ENCODE measurements at regions not wholly inside any gene's neighbourhood (a gene's known extent, or its start where the extent isn't known, plus 50 kb on each side); places are given as distances from the start of the nearest gene placed in this dataset.

DNA sequence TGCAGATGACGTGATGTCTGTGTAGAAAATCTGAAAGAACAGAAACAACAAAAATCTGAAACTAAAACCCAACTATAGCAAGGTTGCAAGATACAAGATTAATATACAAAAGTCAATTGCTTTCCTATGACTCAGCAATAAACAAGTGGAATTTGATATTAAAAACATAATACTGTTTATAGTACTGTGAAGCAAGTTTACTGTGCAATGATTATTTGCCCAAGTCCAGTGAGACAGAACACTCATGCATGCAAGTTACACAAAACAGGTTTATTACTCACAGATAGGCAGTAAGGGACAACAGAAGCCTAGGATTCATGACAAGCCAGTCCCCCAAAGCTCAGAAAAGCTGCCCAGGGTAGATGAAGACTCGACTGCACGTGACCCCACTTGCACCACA is 62.4 kb upstream of the RAB4A start:
- H3K4me1 Mint-ChIP-seq, result peaks cover 20% of the 10 kb centered on the region
- no peak overlapping the region for H3K27ac Mint-ChIP-seq
- no peak overlapping the region for H3K4me3 Mint-ChIP-seq
- H3K9me3 Mint-ChIP-seq, result no peaks in the 10 kb centered on the region
- no peaks in the 10 kb centered on the region for H3K27me3 Mint-ChIP-seq
- DNase-seq, result no peak
- H3K36me3 Mint-ChIP-seq, result no peaks in the 10 kb centered on the region

DNA sequence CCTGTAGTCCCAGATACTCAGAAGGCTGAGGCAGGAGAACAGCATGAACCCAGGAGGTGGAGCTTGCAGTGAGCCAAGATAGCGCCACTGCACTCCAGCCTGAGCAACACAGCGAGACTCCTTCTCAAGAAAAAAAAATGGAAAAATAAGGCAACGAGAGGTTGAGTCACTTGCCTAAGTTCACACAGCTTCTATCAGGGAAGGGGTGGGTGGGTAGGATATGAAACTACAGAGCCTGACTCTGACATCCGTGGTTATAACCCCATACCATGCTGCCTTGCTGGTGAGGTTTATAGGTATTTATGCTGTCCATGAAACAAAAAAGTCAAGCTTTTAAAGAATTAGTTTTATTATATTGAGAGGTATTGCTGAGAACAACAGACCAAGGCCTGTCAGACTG is 61.5 kb upstream of the RAB4A start:
- no peak overlapping the region for H3K4me3 Mint-ChIP-seq
- no peaks in the 10 kb centered on the region for H3K9me3 Mint-ChIP-seq
- peaks cover 15% of the 10 kb centered on the region for H3K4me1 Mint-ChIP-seq
- no peak overlapping the region for H3K27ac Mint-ChIP-seq
- no peaks in the 10 kb centered on the region for H3K27me3 Mint-ChIP-seq
- DNase-seq, result no peak
- H3K36me3 Mint-ChIP-seq, result no peaks in the 10 kb centered on the region

DNA sequence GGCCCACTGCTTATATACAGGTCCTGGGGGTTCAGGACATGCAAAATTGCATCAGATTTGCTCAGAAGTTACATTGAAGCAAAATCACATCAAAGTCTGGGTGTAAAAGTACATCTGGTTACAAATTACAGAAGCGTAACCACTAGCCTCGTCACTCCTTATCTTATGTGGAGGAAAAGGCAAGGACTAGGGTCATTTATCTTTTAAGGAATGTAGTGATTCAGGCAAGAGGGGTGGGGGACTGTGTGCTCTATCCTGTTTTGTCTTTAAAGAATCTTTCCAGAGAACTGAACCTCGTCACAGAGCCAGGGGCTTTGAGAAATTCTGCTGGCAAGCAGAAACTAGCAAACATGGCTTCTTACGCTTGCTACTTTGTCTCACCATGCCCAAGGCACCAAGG is 61.1 kb upstream of the RAB4A start:
- Mint-ChIP-seq H3K27ac (no peak overlapping the region), H3K4me1 (peaks cover 11% of the 10 kb centered on the region), H3K9me3 (no peaks in the 10 kb centered on the region), H3K4me3 (no peak overlapping the region), H3K27me3 (no peaks in the 10 kb centered on the region), H3K36me3 (no peaks in the 10 kb centered on the region)
- DNase-seq, result no peak

DNA sequence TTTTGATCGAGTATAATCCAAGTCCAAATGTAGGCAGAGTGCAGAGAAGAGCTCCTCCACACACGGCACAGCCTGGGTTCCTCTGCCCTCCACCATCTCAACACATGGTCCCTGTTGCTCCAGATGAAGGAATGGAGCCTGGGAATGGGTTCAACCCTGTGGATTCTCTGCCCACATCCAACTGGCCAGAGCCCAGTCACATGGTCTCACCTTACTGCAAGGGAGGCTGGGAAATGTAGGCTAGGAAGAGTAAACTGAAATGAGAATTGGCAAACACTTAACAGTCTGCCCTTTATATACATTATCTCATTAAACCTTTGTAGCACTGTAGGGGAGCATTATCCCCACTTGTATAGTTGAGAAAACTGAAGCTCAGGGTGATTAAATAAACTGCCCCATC is 60.1 kb upstream of the RAB4A start:
- H3K27me3 Mint-ChIP-seq, result no peaks in the 10 kb centered on the region
- no peak overlapping the region for H3K4me3 Mint-ChIP-seq
- peaks cover 4% of the 10 kb centered on the region for H3K4me1 Mint-ChIP-seq
- H3K27ac Mint-ChIP-seq, result no peak overlapping the region
- H3K36me3 Mint-ChIP-seq, result no peaks in the 10 kb centered on the region
- no peaks in the 10 kb centered on the region for H3K9me3 Mint-ChIP-seq
- no peak for DNase-seq

DNA sequence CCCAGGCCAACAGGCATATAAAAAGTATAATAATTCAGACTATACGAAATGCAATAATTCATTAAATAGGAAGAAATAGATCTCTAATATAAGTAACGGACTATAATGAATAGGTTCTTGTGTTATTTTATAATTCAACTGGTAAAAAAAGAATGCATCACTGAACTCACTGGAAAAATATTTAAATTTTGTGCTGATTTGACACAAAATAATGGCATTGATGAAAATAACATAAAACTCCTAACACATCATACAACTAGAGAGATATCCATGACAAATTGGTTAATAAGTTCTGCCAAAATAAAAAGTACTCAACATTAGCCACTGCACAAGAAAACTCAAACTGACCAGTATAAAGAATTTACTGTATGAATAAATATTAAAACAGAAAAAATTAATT is 57.1 kb upstream of the RAB4A start:
- Mint-ChIP-seq H3K36me3 (no peaks in the 10 kb centered on the region), H3K9me3 (no peaks in the 10 kb centered on the region), H3K27me3 (no peaks in the 10 kb centered on the region), H3K27ac (no peak overlapping the region), H3K4me1 (peaks cover 4% of the 10 kb centered on the region), H3K4me3 (no peak overlapping the region)
- no peak for DNase-seq

DNA sequence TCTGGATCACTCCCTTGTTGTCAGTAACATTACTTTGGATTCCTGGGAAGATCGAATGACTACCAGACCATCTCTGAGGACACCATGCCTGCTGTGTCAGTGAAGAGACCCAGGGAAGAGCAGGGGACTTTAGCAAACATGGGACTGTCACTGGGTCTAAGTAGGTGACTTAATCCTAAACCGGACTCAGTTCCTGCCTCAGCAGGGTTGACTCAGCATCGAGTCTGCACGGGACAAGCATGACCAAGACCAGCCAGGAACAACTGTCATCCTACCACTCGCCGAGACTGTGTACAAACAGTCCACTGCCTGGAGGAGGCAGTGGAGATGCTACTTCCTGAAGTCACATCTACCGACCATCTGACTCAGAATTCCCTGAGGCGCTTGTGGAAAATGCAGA is 53.2 kb upstream of the RAB4A start:
- Mint-ChIP-seq H3K4me1 (no peaks in the 10 kb centered on the region), H3K27me3 (no peaks in the 10 kb centered on the region), H3K36me3 (no peaks in the 10 kb centered on the region), H3K27ac (no peak overlapping the region), H3K4me3 (no peak overlapping the region), H3K9me3 (no peaks in the 10 kb centered on the region)
- no peak for DNase-seq

DNA sequence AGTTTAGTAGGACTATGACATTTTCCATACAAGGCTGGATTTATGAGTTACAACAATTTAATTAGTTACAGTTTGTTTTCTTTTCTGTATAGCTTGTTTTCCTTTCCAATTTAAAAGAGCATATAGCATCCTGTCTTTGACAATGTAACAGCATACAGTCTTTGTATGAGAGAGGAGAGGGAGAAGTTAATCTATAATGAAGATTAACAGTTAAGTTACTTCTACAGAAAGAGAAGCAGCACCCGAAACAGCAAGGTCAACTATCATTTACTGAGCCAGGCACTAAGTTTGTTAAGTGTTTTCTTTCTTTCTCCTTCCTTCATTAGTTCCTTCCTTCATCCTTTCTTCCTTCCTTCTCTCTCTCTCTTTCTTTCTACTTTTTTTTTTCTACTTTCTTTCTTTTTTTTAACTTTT is 52.3 kb upstream of the RAB4A start:
- no peaks in the 10 kb centered on the region for H3K9me3 Mint-ChIP-seq
- no peaks in the 10 kb centered on the region for H3K27me3 Mint-ChIP-seq
- DNase-seq, result no peak
- H3K36me3 Mint-ChIP-seq, result no peaks in the 10 kb centered on the region
- H3K27ac Mint-ChIP-seq, result no peak overlapping the region
- H3K4me1 Mint-ChIP-seq, result no peaks in the 10 kb centered on the region
- no peak overlapping the region for H3K4me3 Mint-ChIP-seq

DNA sequence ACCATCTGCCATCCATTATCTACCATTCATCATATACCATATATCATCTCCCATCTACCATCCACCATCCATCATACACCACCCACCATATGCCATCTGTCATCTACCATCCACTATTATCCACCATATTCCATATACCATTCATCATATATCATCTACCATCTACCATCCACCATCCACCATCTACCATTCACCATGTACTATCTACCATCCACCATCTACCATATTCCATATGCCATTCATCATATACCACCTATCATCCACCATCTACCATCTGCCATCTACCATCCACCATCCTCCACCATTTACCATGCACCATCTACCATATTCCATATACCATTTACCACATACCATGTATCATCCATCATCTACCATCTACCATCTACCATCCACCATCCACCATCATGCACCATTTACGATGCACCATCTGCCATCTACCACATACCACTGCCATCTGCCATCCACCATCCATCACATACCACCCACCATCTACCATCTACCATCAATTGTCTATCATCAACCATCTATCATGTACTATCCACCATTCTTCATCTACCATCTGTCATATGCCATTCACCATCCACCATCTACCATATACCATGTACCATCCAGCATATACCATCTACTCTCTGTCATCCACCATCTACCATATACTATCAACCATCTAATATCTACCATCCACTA is 50.6 kb upstream of the RAB4A start:
- H3K4me3 Mint-ChIP-seq, result no peak overlapping the region
- no peaks in the 10 kb centered on the region for H3K36me3 Mint-ChIP-seq
- H3K27ac Mint-ChIP-seq, result no peak overlapping the region
- H3K9me3 Mint-ChIP-seq, result no peaks in the 10 kb centered on the region
- no peaks in the 10 kb centered on the region for H3K27me3 Mint-ChIP-seq
- no peak for DNase-seq
- H3K4me1 Mint-ChIP-seq, result no peaks in the 10 kb centered on the region

DNA sequence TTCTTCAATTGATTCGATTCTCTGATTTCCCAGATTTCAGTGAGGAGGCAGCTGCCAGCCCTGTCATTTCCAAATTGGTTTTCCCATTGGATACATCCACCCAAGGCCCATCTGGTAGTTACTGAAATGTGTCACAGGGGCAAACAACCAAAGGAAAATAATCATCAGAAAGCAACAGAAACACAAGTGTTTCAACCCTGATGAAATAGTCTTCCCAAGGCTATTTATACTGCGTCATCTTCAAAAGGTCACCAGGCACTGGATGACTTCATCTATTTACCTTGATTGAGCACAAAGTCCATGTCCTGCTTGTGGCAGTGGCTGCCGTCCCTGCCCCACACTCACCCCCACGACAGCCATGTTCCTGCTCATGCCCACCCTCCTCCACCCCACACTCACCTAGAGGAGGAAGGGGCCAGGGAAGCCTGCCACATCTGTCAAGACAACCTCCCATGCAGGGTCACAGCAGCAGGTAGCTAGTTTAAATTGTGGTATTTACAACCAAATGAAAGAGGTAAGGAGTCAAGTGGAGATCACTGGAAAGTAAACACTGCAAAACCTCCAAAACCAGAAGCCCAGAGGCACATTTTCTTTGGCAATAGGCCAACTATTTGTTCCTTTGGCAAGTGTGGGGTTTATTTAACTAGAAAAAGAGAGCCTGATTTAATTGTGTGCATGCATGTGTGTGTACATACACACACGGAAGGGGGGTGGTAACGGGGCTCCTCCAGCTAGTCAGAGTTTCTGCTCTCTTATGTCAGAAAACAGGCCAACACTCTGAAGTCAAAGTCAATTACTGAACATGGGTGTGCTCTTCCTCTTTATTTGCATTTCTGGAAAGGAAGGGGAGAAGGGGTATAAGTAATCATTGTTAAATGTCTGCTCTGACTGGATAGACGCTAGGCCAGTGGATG is 49.5 kb upstream of the RAB4A start:
- Mint-ChIP-seq H3K36me3 (no peaks in the 10 kb centered on the region), H3K9me3 (no peaks in the 10 kb centered on the region), H3K4me1 (no peaks in the 10 kb centered on the region), H3K4me3 (no peak overlapping the region), H3K27me3 (no peaks in the 10 kb centered on the region), H3K27ac (no peak overlapping the region)
- DNase-seq, result no peak

All from activated naive CD8-positive, alpha-beta T cell treated with anti-CD3 and anti-CD28 coated beads for 36 hours (primary cell).